AG10803 (cell line): ENCODE measurements at regions not wholly inside any gene's neighbourhood (a gene's known extent, or its start where the extent isn't known, plus 50 kb on each side); places are given as distances from the start of the nearest gene placed in this dataset.
A peak's percentile ranks its signal among the peaks of the same experiment; 100 is the strongest.

Source experiments
- DNase-seq: peaks from one replicate; pipeline ENCODE4 v3.0.0; 2010; ENCODE audit warnings: low read depth
- H3K4me3 ChIP-seq: 2 replicates; pipeline ENCODE4 v1.5.1; 2011; ENCODE audit warnings: mild to moderate bottlenecking, low read length, control low read depth
- CTCF ChIP-seq: conservative IDR thresholded peaks from 2 replicates; pipeline ENCODE4 v1.5.1; 2011; ENCODE audit warnings: mild to moderate bottlenecking, low read length, control low read depth, inconsistent platforms

GRCh38 chr5:155091768-155092717, 78.5 kb downstream of the KIF4B start:
- peak; percentile 8 for DNase-seq
- TF ChIP-seq CTCF = no peak
- H3K4me3 ChIP-seq = no peak overlapping the region

GRCh38 chr5:155094455-155094854, 80.9 kb downstream of the KIF4B start:
- no peak for TF ChIP-seq CTCF
- no peak overlapping the region for H3K4me3 ChIP-seq
- peak; percentile 18 for DNase-seq

GRCh38 chr5:155097995-155098394, 84.4 kb downstream of the KIF4B start:
- H3K4me3 ChIP-seq = no peak overlapping the region
- DNase-seq = no peak
- TF ChIP-seq CTCF = no peak

- TF ChIP-seq CTCF = no peak
- no peak overlapping the region for H3K4me3 ChIP-seq
- no peak for DNase-seq
Observed at GRCh38 chr5:155098433-155098832, 84.9 kb downstream of the KIF4B start.

- no peak for DNase-seq
- H3K4me3 ChIP-seq = no peak overlapping the region
- TF ChIP-seq CTCF = no peak
Observed at GRCh38 chr5:155101697-155102096, 88.1 kb downstream of the KIF4B start.

- peak; percentile 16 for DNase-seq
- TF ChIP-seq CTCF = no peak
- no peak overlapping the region for H3K4me3 ChIP-seq
Observed at GRCh38 chr5:155103146-155103545, 89.6 kb downstream of the KIF4B start.

GRCh38 chr5:155104441-155104840, 90.9 kb downstream of the KIF4B start:
- no peak for DNase-seq
- no peak overlapping the region for H3K4me3 ChIP-seq
- no peak for TF ChIP-seq CTCF
